Mesendoderm (in vitro differentiated cells): ENCODE measurements at regions not wholly inside any gene's neighbourhood (a gene's known extent, or its start where the extent isn't known, plus 50 kb on each side); places are given as distances from the start of the nearest gene placed in this dataset.
"Not testable (repeated sequence)": the region's sequence is repeated elsewhere in the genome, so short reads cannot be mapped to it uniquely, and the experiment has no call there.

Experiments
- DNase-seq: peaks from one replicate; pipeline ENCODE4 v3.0.0; 2013
- H2AK5ac ChIP-seq: 2 replicates; pipeline ENCODE4 v1.6.1; 2013; ENCODE audit warnings: low read length, inconsistent platforms
- H2BK120ac ChIP-seq: 2 replicates; pipeline ENCODE4 v1.6.1; 2013; ENCODE audit warnings: low read depth, mild to moderate bottlenecking, low read length, moderate library complexity, mixed read lengths
- H2BK15ac ChIP-seq: replicated peaks from 2 replicates; pipeline ENCODE4 v1.6.1; 2013; ENCODE audit warnings: low read depth, mild to moderate bottlenecking, moderate library complexity
- H2BK5ac ChIP-seq: 2 replicates; pipeline ENCODE4 v1.6.1; 2013; ENCODE audit warnings: low read length, inconsistent platforms
- H3K18ac ChIP-seq: 2 replicates; pipeline ENCODE4 v1.6.1; 2013; ENCODE audit warnings: mild to moderate bottlenecking, low read length, mixed read lengths
- H3K23ac ChIP-seq: one replicate; pipeline ENCODE4 v1.6.1; 2013; ENCODE audit warnings: low read length
- H3K27ac ChIP-seq: 2 replicates; pipeline ENCODE4 v1.5.1; 2013; ENCODE audit warnings: low read depth, mild to moderate bottlenecking, inconsistent platforms, low read length, moderate library complexity
- H3K27me3 ChIP-seq: 2 replicates; pipeline ENCODE4 v1.6.1; 2013; ENCODE audit warnings: low read length, control low read depth, mild to moderate bottlenecking, inconsistent platforms; ENCODE audit not compliant: insufficient read depth, poor library complexity
- H3K36me3 ChIP-seq: 2 replicates; pipeline ENCODE4 v1.6.1; 2013; ENCODE audit warnings: low read length, inconsistent platforms; ENCODE audit not compliant: control insufficient read depth, insufficient read depth
- H3K4ac ChIP-seq: one replicate; pipeline ENCODE4 v1.6.1; 2013; ENCODE audit warnings: low read depth, mild to moderate bottlenecking, low read length, moderate library complexity
- H3K4me1 ChIP-seq: 2 replicates; pipeline ENCODE4 v1.6.1; 2013; ENCODE audit warnings: low read depth, low read length, inconsistent platforms; ENCODE audit not compliant: control insufficient read depth
- H3K4me2 ChIP-seq: 2 replicates; pipeline ENCODE4 v1.6.1; 2013; ENCODE audit warnings: low read length
- H3K4me3 ChIP-seq: 2 replicates; pipeline ENCODE4 v1.5.1; 2013; ENCODE audit warnings: mild to moderate bottlenecking, low read length
- H3K56ac ChIP-seq: one replicate; pipeline ENCODE4 v1.6.1; 2013; ENCODE audit warnings: low read length
- H3K79me1 ChIP-seq: 2 replicates; pipeline ENCODE4 v1.6.1; 2013; ENCODE audit warnings: low read length, inconsistent platforms
- H3K79me2 ChIP-seq: 2 replicates; pipeline ENCODE4 v1.6.1; 2013; ENCODE audit warnings: mild to moderate bottlenecking, low read length; ENCODE audit not compliant: control insufficient read depth, insufficient read depth
- H3K9ac ChIP-seq: 2 replicates; pipeline ENCODE4 v1.6.1; 2013; ENCODE audit warnings: low read length, inconsistent platforms
- H4K5ac ChIP-seq: one replicate; pipeline ENCODE4 v1.6.1; 2013; ENCODE audit warnings: low read length
- H4K8ac ChIP-seq: one replicate; pipeline ENCODE4 v1.6.1; 2013; ENCODE audit warnings: low read depth, mild to moderate bottlenecking, control low read depth, low read length, moderate library complexity
- WGBS: extraction: QIAGEN DNeasy Blood & Tissue Kit; methylation state at CpG from one replicate; pipeline ENCODE4 v1.1.7; 2013; ENCODE audit warnings: low lambda C conversion rate, missing lambda C conversion rate; ENCODE audit not compliant: insufficient coverage; ENCODE audit errors: extremely low coverage; 5-methylcytosine and 5-hydroxymethylcytosine counted together

DNA sequence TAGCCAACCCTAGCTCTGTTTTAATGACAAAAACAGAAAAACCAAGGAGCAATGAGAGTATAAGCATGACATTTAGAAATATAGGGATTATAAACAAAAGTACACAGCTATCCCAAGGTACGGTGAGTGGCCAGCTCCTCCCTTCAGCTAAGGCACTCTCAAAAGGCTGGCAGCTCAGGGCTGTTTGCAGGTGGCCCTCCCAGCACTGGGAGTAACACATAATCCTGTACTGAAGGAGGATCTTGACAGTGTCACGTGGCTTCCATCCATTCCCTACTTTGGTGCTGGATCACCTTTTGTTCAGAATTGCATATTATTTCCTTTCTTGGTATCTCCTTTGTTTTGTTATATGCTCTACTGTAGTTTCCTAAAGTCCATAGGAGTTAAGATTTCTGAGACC, 500.8 kb downstream of the KCNJ18 start:
- Histone ChIP-seq H3K4ac (no peak overlapping the region), H3K18ac (no peak overlapping the region), H2BK5ac (no peak overlapping the region), H3K27me3 (no peaks in the 10 kb centered on the region), H3K79me2 (no peaks in the 10 kb centered on the region), H3K4me2 (no peak overlapping the region), H4K8ac (no peak overlapping the region), H2AK5ac (no peak overlapping the region), H3K23ac (no peak overlapping the region), H3K36me3 (no peaks in the 10 kb centered on the region), H2BK120ac (no peak overlapping the region), H3K9ac (no peak overlapping the region), H3K79me1 (no peaks in the 10 kb centered on the region), H3K4me3 (no peak overlapping the region), H3K27ac (no peak overlapping the region), H3K56ac (no peak overlapping the region), H3K4me1 (no peaks in the 10 kb centered on the region), H2BK15ac (no peak overlapping the region), H4K5ac (no peak overlapping the region)
- WGBS: no CpG with 5 or more reads among the region's 2 CpGs
- DNase-seq: peak; percentile 9

- not testable (repeated sequence) for DNase-seq, H2BK15ac ChIP-seq, H3K9ac ChIP-seq, H3K4me3 ChIP-seq, H3K4ac ChIP-seq, H3K23ac ChIP-seq, H3K27ac ChIP-seq, H2BK5ac ChIP-seq, H3K27me3 ChIP-seq, H4K5ac ChIP-seq, H3K79me1 ChIP-seq, H2AK5ac ChIP-seq, H3K4me2 ChIP-seq, H3K56ac ChIP-seq, H3K4me1 ChIP-seq, H3K18ac ChIP-seq, H2BK120ac ChIP-seq, H4K8ac ChIP-seq, H3K79me2 ChIP-seq, H3K36me3 ChIP-seq
- WGBS: no CpG with 5 or more reads among the region's 2 CpGs
These were observed 507.9 kb downstream of the KCNJ18 start for GRCh38 chr17:22200187-22200586.

GRCh38 chr17:22202702-22203101, 510.4 kb downstream of the KCNJ18 start:
- Histone ChIP-seq H3K36me3 (no peaks in the 10 kb centered on the region), H3K4me3 (no peak overlapping the region), H3K9ac (no peak overlapping the region), H3K27ac (no peak overlapping the region), H4K8ac (no peak overlapping the region), H3K79me1 (no peaks in the 10 kb centered on the region), H2BK120ac (no peak overlapping the region), H2BK5ac (no peak overlapping the region), H3K27me3 (no peaks in the 10 kb centered on the region), H2AK5ac (no peak overlapping the region), H3K4me1 (no peaks in the 10 kb centered on the region), H3K18ac (no peak overlapping the region), H3K79me2 (no peaks in the 10 kb centered on the region), H3K4ac (no peak overlapping the region), H3K56ac (no peak overlapping the region), H3K4me2 (no peak overlapping the region), H4K5ac (no peak overlapping the region), H2BK15ac (no peak overlapping the region), H3K23ac (no peak overlapping the region)
- no CpG with 5 or more reads among the region's 20 CpGs for WGBS
- DNase-seq: no peak

GRCh38 chr17:22203208-22203715, 510.9 kb downstream of the KCNJ18 start:
- no peak overlapping the region for H3K4me2 ChIP-seq
- H3K9ac ChIP-seq: no peak overlapping the region
- H4K8ac ChIP-seq: no peak overlapping the region
- no CpG with 5 or more reads among the region's 29 CpGs for WGBS
- H4K5ac ChIP-seq: no peak overlapping the region
- H3K79me2 ChIP-seq: no peaks in the 10 kb centered on the region
- H3K4me1 ChIP-seq: no peaks in the 10 kb centered on the region
- H3K18ac ChIP-seq: no peak overlapping the region
- no peak overlapping the region for H3K23ac ChIP-seq
- H3K4ac ChIP-seq: no peak overlapping the region
- H3K56ac ChIP-seq: no peak overlapping the region
- H2BK120ac ChIP-seq: no peak overlapping the region
- no peak overlapping the region for H3K27ac ChIP-seq
- no peaks in the 10 kb centered on the region for H3K27me3 ChIP-seq
- H3K4me3 ChIP-seq: no peak overlapping the region
- no peak overlapping the region for H2BK15ac ChIP-seq
- H3K36me3 ChIP-seq: no peaks in the 10 kb centered on the region
- H2AK5ac ChIP-seq: no peak overlapping the region
- no peak for DNase-seq
- no peak overlapping the region for H2BK5ac ChIP-seq
- no peaks in the 10 kb centered on the region for H3K79me1 ChIP-seq

- H3K79me2 ChIP-seq, H3K9ac ChIP-seq, H3K27me3 ChIP-seq, H2BK120ac ChIP-seq, H3K4me3 ChIP-seq, H4K5ac ChIP-seq, H3K4ac ChIP-seq, H3K79me1 ChIP-seq, H3K27ac ChIP-seq, H3K4me1 ChIP-seq, H2AK5ac ChIP-seq, H3K4me2 ChIP-seq, H2BK15ac ChIP-seq, DNase-seq, H3K56ac ChIP-seq, H3K36me3 ChIP-seq, H3K23ac ChIP-seq, H4K8ac ChIP-seq, H2BK5ac ChIP-seq, H3K18ac ChIP-seq: not testable (repeated sequence)
- no CpG with 5 or more reads among the region's 13 CpGs for WGBS
These were observed 511.8 kb downstream of the KCNJ18 start for GRCh38 chr17:22204076-22204475.

- DNase-seq, H3K79me1 ChIP-seq, H4K8ac ChIP-seq, H3K79me2 ChIP-seq, H3K4me2 ChIP-seq, H2BK5ac ChIP-seq, H3K56ac ChIP-seq, H2BK15ac ChIP-seq, H3K27me3 ChIP-seq, H3K36me3 ChIP-seq, H2AK5ac ChIP-seq, H3K18ac ChIP-seq, H3K9ac ChIP-seq, H3K4ac ChIP-seq, H3K4me1 ChIP-seq, H4K5ac ChIP-seq, H3K4me3 ChIP-seq, H2BK120ac ChIP-seq, H3K27ac ChIP-seq, H3K23ac ChIP-seq: not testable (repeated sequence)
- no CpG with 5 or more reads among the region's 12 CpGs for WGBS
These were observed 517.9 kb downstream of the KCNJ18 start for GRCh38 chr17:22210212-22210611.
